GM18505 (cell line): ENCODE measurements at regions not wholly inside any gene's neighbourhood (a gene's known extent, or its start where the extent isn't known, plus 50 kb on each side); places are given as distances from the start of the nearest gene placed in this dataset.

Source experiments
- ATAC-seq: cut with Tn5 transposase; IDR thresholded peaks from one replicate; pipeline ENCODE4 v1.9.1; 2021; ENCODE audit not compliant: unreplicated experiment
- POLR2A ChIP-seq: IDR thresholded peaks from 4 replicates; pipeline ENCODE4 v1.6.1; 2011; ENCODE audit warnings: borderline replicate concordance; ENCODE audit not compliant: insufficient read depth, insufficient read length; ENCODE audit errors: extremely low read depth

- no peak for ATAC-seq
- TF ChIP-seq POLR2A, result no peak
Measured at GRCh38 chr9:16202914-16203728, 650.3 kb downstream of the CCDC171 start.

GRCh38 chr9:16203729-16204573 is 651.1 kb downstream of the CCDC171 start:
- ATAC-seq, result no peak

GRCh38 chr9:16205455-16205854 is 652.6 kb downstream of the CCDC171 start:
- ATAC-seq, result no peak
- no peak for TF ChIP-seq POLR2A

More at GRCh38 chr9:16203729-16204573, 651.1 kb downstream of the CCDC171 start:
- TF ChIP-seq POLR2A, result no peak

- no peak for TF ChIP-seq POLR2A
- no peak for ATAC-seq
Measured at GRCh38 chr9:16206518-16206917, 653.7 kb downstream of the CCDC171 start.

- no peak for ATAC-seq
- no peak for TF ChIP-seq POLR2A
Measured at GRCh38 chr9:16207161-16207560, 654.3 kb downstream of the CCDC171 start.

GRCh38 chr9:16210440-16210839 is 657.6 kb downstream of the CCDC171 start:
- TF ChIP-seq POLR2A, result no peak
- no peak for ATAC-seq

GRCh38 chr9:16211946-16212345 is 658.5 kb downstream of the BNC2 start:
- TF ChIP-seq POLR2A, result no peak
- ATAC-seq, result no peak

GRCh38 chr9:16213781-16214515 is 656.5 kb downstream of the BNC2 start:
- ATAC-seq, result no peak
- TF ChIP-seq POLR2A, result no peak

- no peak for ATAC-seq
- no peak for TF ChIP-seq POLR2A
Measured at GRCh38 chr9:16214677-16215352, 655.7 kb downstream of the BNC2 start.

GRCh38 chr9:16215353-16215680 is 655.2 kb downstream of the BNC2 start:
- no peak for ATAC-seq
- TF ChIP-seq POLR2A, result no peak

- no peak for ATAC-seq
- TF ChIP-seq POLR2A, result no peak
Measured at GRCh38 chr9:16217943-16218701, 652.3 kb downstream of the BNC2 start.

- no peak for TF ChIP-seq POLR2A
- ATAC-seq, result no peak
Measured at GRCh38 chr9:16221366-16221765, 649.1 kb downstream of the BNC2 start.
